H1 (cell line): ENCODE measurements at regions not wholly inside any gene's neighbourhood (a gene's known extent, or its start where the extent isn't known, plus 50 kb on each side); places are given as distances from the start of the nearest gene placed in this dataset.

Experiments used
- CTBP2 ChIP-seq: IDR thresholded peaks from 2 replicates; pipeline ENCODE4 v1.7.0; 2011; ENCODE audit warnings: borderline replicate concordance, mild to moderate bottlenecking, moderate library complexity, mixed read lengths, low read length; ENCODE audit not compliant: insufficient read depth, insufficient read length
- POLR2A ChIP-seq, 2 experiments: IDR thresholded peaks; 1 replicate in 1 of 2; 2 replicates in 1 of 2; pipeline ENCODE4 v1.6.1; 2011; ENCODE audit warnings: low read depth in 2 of 2, low read length in 2 of 2, mild to moderate bottlenecking in 2 of 2; ENCODE audit errors: control extremely low read depth in 1 of 2
- SAP30 ChIP-seq: fragments of 300-600 bp; sonication (generic); IDR thresholded peaks from 2 replicates; pipeline ENCODE4 v1.7.1; 2012; ENCODE audit warnings: low read length, moderate library complexity, mild to moderate bottlenecking, inconsistent platforms; ENCODE audit not compliant: insufficient read depth, insufficient replicate concordance
- TF ChIP-seq, protein P1 (sequence below), 3 experiments: IDR thresholded peaks; 1 replicate in 2 of 3; 2 replicates in 1 of 3; pipeline versions ENCODE4 v1.5.1 to v1.6.1; 2011; ENCODE audit warnings: low read length in 3 of 3, mild to moderate bottlenecking in 3 of 3, inconsistent platforms in 2 of 3, low read depth in 1 of 3, moderate library complexity in 1 of 3; ENCODE audit not compliant: insufficient read depth in 1 of 3; ENCODE audit errors: control extremely low read depth in 1 of 3
- TF ChIP-seq, protein P2 (sequence below): IDR thresholded peaks from 2 replicates; pipeline ENCODE4 v1.6.1; 2011; ENCODE audit warnings: low read length, improper control_type of control experiment
- TF ChIP-seq, protein P3 (sequence below): fragments of 300-600 bp; sonication (generic); IDR thresholded peaks from 2 replicates; pipeline ENCODE4 v1.7.1; 2012; ENCODE audit warnings: low read length, moderate library complexity, mild to moderate bottlenecking, inconsistent platforms; ENCODE audit not compliant: insufficient replicate concordance

DNA sequence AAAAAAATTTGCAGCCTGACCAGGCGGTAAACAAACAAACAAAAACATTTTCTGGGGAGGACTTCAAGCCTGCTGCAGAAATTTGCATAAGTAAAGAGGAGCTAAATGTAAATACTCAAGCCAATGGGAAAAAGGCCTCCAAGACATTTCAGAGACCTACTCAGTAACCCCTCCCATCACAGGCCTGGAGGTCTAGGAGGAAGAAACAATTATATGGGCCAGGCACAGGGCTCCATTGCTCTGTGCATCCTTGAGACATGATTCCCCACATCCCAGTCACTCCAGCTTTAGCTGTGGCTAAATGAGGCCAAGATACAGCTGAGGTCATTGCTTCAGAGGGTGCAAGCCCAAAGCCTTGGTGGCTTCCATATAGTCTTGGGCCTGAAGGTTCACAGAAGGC, 793.4 kb downstream of the SLITRK1 start (continued):
- TF ChIP-seq, protein P1, sequence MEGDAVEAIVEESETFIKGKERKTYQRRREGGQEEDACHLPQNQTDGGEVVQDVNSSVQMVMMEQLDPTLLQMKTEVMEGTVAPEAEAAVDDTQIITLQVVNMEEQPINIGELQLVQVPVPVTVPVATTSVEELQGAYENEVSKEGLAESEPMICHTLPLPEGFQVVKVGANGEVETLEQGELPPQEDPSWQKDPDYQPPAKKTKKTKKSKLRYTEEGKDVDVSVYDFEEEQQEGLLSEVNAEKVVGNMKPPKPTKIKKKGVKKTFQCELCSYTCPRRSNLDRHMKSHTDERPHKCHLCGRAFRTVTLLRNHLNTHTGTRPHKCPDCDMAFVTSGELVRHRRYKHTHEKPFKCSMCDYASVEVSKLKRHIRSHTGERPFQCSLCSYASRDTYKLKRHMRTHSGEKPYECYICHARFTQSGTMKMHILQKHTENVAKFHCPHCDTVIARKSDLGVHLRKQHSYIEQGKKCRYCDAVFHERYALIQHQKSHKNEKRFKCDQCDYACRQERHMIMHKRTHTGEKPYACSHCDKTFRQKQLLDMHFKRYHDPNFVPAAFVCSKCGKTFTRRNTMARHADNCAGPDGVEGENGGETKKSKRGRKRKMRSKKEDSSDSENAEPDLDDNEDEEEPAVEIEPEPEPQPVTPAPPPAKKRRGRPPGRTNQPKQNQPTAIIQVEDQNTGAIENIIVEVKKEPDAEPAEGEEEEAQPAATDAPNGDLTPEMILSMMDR (IDR thresholded peaks at IDR 0.05; ENCODE audit: control extremely low read depth in 1 of 3, insufficient read depth in 1 of 3, low read depth in 1 of 3, low read length in 3 of 3) = no peak
- TF ChIP-seq, protein P2, sequence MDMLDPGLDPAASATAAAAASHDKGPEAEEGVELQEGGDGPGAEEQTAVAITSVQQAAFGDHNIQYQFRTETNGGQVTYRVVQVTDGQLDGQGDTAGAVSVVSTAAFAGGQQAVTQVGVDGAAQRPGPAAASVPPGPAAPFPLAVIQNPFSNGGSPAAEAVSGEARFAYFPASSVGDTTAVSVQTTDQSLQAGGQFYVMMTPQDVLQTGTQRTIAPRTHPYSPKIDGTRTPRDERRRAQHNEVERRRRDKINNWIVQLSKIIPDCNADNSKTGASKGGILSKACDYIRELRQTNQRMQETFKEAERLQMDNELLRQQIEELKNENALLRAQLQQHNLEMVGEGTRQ = no peak
- TF ChIP-seq POLR2A (IDR thresholded peaks at IDR 0.05; ENCODE audit: control extremely low read depth in 1 of 2, low read depth in 2 of 2, low read length in 2 of 2) = no peak
- no peak for TF ChIP-seq CTBP2
- TF ChIP-seq SAP30 = no peak
- TF ChIP-seq, protein P3, sequence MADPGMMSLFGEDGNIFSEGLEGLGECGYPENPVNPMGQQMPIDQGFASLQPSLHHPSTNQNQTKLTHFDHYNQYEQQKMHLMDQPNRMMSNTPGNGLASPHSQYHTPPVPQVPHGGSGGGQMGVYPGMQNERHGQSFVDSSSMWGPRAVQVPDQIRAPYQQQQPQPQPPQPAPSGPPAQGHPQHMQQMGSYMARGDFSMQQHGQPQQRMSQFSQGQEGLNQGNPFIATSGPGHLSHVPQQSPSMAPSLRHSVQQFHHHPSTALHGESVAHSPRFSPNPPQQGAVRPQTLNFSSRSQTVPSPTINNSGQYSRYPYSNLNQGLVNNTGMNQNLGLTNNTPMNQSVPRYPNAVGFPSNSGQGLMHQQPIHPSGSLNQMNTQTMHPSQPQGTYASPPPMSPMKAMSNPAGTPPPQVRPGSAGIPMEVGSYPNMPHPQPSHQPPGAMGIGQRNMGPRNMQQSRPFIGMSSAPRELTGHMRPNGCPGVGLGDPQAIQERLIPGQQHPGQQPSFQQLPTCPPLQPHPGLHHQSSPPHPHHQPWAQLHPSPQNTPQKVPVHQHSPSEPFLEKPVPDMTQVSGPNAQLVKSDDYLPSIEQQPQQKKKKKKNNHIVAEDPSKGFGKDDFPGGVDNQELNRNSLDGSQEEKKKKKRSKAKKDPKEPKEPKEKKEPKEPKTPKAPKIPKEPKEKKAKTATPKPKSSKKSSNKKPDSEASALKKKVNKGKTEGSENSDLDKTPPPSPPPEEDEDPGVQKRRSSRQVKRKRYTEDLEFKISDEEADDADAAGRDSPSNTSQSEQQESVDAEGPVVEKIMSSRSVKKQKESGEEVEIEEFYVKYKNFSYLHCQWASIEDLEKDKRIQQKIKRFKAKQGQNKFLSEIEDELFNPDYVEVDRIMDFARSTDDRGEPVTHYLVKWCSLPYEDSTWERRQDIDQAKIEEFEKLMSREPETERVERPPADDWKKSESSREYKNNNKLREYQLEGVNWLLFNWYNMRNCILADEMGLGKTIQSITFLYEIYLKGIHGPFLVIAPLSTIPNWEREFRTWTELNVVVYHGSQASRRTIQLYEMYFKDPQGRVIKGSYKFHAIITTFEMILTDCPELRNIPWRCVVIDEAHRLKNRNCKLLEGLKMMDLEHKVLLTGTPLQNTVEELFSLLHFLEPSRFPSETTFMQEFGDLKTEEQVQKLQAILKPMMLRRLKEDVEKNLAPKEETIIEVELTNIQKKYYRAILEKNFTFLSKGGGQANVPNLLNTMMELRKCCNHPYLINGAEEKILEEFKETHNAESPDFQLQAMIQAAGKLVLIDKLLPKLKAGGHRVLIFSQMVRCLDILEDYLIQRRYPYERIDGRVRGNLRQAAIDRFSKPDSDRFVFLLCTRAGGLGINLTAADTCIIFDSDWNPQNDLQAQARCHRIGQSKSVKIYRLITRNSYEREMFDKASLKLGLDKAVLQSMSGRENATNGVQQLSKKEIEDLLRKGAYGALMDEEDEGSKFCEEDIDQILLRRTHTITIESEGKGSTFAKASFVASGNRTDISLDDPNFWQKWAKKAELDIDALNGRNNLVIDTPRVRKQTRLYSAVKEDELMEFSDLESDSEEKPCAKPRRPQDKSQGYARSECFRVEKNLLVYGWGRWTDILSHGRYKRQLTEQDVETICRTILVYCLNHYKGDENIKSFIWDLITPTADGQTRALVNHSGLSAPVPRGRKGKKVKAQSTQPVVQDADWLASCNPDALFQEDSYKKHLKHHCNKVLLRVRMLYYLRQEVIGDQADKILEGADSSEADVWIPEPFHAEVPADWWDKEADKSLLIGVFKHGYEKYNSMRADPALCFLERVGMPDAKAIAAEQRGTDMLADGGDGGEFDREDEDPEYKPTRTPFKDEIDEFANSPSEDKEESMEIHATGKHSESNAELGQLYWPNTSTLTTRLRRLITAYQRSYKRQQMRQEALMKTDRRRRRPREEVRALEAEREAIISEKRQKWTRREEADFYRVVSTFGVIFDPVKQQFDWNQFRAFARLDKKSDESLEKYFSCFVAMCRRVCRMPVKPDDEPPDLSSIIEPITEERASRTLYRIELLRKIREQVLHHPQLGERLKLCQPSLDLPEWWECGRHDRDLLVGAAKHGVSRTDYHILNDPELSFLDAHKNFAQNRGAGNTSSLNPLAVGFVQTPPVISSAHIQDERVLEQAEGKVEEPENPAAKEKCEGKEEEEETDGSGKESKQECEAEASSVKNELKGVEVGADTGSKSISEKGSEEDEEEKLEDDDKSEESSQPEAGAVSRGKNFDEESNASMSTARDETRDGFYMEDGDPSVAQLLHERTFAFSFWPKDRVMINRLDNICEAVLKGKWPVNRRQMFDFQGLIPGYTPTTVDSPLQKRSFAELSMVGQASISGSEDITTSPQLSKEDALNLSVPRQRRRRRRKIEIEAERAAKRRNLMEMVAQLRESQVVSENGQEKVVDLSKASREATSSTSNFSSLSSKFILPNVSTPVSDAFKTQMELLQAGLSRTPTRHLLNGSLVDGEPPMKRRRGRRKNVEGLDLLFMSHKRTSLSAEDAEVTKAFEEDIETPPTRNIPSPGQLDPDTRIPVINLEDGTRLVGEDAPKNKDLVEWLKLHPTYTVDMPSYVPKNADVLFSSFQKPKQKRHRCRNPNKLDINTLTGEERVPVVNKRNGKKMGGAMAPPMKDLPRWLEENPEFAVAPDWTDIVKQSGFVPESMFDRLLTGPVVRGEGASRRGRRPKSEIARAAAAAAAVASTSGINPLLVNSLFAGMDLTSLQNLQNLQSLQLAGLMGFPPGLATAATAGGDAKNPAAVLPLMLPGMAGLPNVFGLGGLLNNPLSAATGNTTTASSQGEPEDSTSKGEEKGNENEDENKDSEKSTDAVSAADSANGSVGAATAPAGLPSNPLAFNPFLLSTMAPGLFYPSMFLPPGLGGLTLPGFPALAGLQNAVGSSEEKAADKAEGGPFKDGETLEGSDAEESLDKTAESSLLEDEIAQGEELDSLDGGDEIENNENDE = no peak
- TF ChIP-seq, all 59 proteins: peak for 0
